Esophagus muscularis mucosa (tissue), 4 donors: ENCODE measurements at regions not wholly inside any gene's neighbourhood (a gene's known extent, or its start where the extent isn't known, plus 50 kb on each side); places are given as distances from the start of the nearest gene placed in this dataset.

Experiments
- DNase-seq: peaks from one replicate; pipeline ENCODE4 v3.0.0-alpha.2; 2017; ENCODE audit errors: extremely low spot score
- H3K27ac ChIP-seq, 4 donors: fragments of 200-600 bp; sonication (generic); replicated peaks in 1 of 4; 1 replicate in 3 of 4; 2 replicates in 1 of 4; pipeline ENCODE4 v1.5.1; 2016 to 2019; ENCODE audit warnings: mild to moderate bottlenecking in 1 of 4
- H3K27me3 ChIP-seq, 4 donors: fragments of 200-600 bp; sonication (generic); one replicate each; pipeline versions ENCODE4 v1.5.1 to v1.6.0; 2016 to 2019
- H3K36me3 ChIP-seq, 4 donors: fragments of 200-600 bp; sonication (generic); one replicate each; pipeline ENCODE4 v1.5.1; 2016 to 2019
- H3K4me1 ChIP-seq, 4 donors: fragments of 200-600 bp; sonication (generic); one replicate each; pipeline ENCODE4 v1.5.1; 2016 to 2019
- H3K4me3 ChIP-seq, 4 donors: fragments of 200-600 bp; sonication (generic); 1 replicate in 2 of 4; 2 replicates in 2 of 4; pipeline ENCODE4 v1.5.1; 2016 to 2019; ENCODE audit warnings: mild to moderate bottlenecking in 4 of 4, moderate library complexity in 1 of 4
- H3K9me3 ChIP-seq, 4 donors: fragments of 200-600 bp; sonication (generic); 1 replicate in 3 of 4; 2 replicates in 1 of 4; pipeline ENCODE4 v1.5.1; 2016 to 2019
- EP300 ChIP-seq: sonication (generic); formaldehyde crosslinking; IDR thresholded peaks from one replicate; pipeline ENCODE4 v1.6.1; 2017; ENCODE audit warnings: antibody characterized with exemption
- POLR2A ChIP-seq: fragments of 450-650 bp; IDR thresholded peaks from one replicate; pipeline ENCODE4 v1.6.1; 2017; ENCODE audit warnings: antibody characterized with exemption, moderate library complexity, mild to moderate bottlenecking, low read depth
- POLR2AphosphoS5 ChIP-seq, 2 donors: sonication (generic); formaldehyde crosslinking; IDR thresholded peaks; one replicate each; pipeline ENCODE4 v1.6.1; 2017; ENCODE audit warnings: antibody characterized with exemption in 2 of 2
- WGBS: methylation state at CpG from one replicate; pipeline ENCODE4 v1.1.5; 2018; 5-methylcytosine and 5-hydroxymethylcytosine counted together
- intact Hi-C: fragments of 100-400 bp; cut with DNase I; formaldehyde crosslinking; loops from one replicate; pipeline ENCODE4 v1.15.1; 2023
- TF ChIP-seq, protein P1 (sequence below), 3 experiments: fragments of 200-600 bp in 2 of 3; fragments of 450-650 bp in 1 of 3; sonication (generic) in 2 of 3; IDR thresholded peaks; one replicate each; pipeline ENCODE4 v1.5.1; 2017 to 2019; ENCODE audit warnings: antibody characterized with exemption in 3 of 3, mild to moderate bottlenecking in 2 of 3, moderate library complexity in 1 of 3

DNA sequence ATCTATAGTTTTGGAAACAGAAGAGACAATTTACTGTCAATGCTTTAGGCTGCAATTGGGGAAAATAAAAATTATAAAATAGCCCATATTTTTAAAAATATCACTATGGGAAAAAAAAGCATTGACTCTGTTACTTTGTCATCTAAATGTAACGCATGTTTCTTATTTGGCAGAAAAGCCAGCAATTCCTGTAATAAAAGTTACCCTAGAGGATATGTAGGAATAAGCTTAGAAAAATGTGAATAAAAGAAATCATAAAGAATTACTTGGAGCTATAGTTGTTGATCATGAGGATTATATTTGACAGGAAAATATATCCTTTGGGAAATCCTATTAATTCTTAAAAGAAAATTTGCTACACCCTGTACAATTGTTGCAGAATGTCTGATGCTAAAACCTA lies 515.4 kb upstream of the IL12A start:
- Histone ChIP-seq H3K27ac (no peak overlapping the region), H3K36me3 (no peaks in the 10 kb centered on the region), H3K4me1 (no peaks in the 10 kb centered on the region), H3K9me3 (peaks cover 0 to 3% (median 0%) of the 10 kb centered on the region in 4 donors), H3K27me3 (no peaks in the 10 kb centered on the region), H3K4me3 (no peak overlapping the region)
- TF ChIP-seq POLR2AphosphoS5 (IDR thresholded peaks at IDR 0.05) (no peak), EP300 (no peak), POLR2A (no peak)
- TF ChIP-seq, protein P1, sequence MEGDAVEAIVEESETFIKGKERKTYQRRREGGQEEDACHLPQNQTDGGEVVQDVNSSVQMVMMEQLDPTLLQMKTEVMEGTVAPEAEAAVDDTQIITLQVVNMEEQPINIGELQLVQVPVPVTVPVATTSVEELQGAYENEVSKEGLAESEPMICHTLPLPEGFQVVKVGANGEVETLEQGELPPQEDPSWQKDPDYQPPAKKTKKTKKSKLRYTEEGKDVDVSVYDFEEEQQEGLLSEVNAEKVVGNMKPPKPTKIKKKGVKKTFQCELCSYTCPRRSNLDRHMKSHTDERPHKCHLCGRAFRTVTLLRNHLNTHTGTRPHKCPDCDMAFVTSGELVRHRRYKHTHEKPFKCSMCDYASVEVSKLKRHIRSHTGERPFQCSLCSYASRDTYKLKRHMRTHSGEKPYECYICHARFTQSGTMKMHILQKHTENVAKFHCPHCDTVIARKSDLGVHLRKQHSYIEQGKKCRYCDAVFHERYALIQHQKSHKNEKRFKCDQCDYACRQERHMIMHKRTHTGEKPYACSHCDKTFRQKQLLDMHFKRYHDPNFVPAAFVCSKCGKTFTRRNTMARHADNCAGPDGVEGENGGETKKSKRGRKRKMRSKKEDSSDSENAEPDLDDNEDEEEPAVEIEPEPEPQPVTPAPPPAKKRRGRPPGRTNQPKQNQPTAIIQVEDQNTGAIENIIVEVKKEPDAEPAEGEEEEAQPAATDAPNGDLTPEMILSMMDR (IDR thresholded peaks at IDR 0.05), result no peak
- WGBS, result 84% methylated on average over 1 of the region's 1 CpG
- DNase-seq, result no peak
- intact Hi-C loops, result no loop called here

DNA sequence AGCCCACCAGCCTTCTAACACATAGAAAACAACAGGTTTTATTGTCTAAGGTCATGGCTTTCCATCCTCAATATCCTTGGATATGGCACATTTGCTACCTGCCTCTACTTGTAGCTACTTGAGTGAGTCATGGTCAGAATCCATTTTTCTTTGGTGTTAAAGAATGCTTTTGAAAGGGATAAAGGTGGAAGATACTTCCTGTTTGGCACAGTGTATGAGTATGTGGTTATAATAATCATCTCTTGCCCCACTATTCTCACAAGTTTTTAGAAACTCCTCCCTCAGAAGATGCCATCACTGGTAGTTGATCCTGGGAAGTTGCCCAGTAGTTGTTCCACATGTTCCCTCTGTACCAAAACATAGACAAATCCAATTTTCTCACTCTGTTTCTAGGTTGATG lies 508.6 kb upstream of the IL12A start:
- DNase-seq, result no peak
- H3K27ac ChIP-seq, result no peak overlapping the region
- no peaks in the 10 kb centered on the region for H3K36me3 ChIP-seq
- no peaks in the 10 kb centered on the region for H3K27me3 ChIP-seq
- no peaks in the 10 kb centered on the region for H3K4me1 ChIP-seq
- intact Hi-C loops, result no loop called here
- no peak overlapping the region for H3K4me3 ChIP-seq
- TF ChIP-seq, protein P1 (IDR thresholded peaks at IDR 0.05), result no peak
- TF ChIP-seq POLR2A (no peak), EP300 (no peak), POLR2AphosphoS5 (IDR thresholded peaks at IDR 0.05) (no peak)
- peaks cover 0 to 6% (median 0%) of the 10 kb centered on the region in 4 donors for H3K9me3 ChIP-seq

DNA sequence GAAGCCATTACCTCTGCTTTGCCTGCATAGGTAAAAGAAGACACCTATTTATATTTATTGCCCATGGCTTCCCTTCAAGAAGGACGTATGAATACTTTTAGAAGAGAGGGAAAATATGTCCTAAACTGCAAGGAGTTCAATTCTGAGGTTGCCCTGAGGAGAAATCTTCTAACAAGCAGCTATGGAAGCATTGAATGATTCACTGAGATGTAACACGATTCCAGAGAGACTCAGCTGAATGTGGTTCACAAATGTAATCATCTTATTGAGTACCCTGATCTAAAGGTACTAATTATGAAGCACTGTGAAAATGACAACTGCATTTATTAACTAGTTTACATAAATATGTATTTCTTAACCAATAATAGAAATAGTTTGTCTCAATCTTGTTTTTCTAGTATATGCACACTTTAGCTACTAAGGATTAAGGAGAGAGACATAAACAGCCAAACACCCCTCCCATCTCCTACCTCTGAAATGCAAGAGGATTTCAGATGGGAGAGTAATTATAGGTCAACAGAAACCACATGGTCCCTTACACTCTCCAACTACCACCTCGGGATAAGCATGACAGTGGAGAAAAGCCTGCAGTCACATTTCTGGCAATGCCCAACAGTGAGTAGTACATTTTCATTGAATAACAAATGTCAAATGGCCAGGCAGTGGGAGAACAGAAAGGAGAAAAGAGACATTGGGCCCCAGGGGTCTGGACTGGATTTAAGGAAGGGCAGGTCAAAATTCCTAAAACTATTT lies 506.2 kb upstream of the IL12A start:
- Histone ChIP-seq H3K36me3 (no peaks in the 10 kb centered on the region), H3K27ac (no peak overlapping the region), H3K27me3 (no peaks in the 10 kb centered on the region), H3K9me3 (peaks cover 0 to 14% (median 5%) of the 10 kb centered on the region in 4 donors), H3K4me3 (no peak overlapping the region), H3K4me1 (no peaks in the 10 kb centered on the region)
- intact Hi-C loops, result no loop called here
- no peak for TF ChIP-seq POLR2AphosphoS5 (IDR thresholded peaks at IDR 0.05)
- no peak for TF ChIP-seq POLR2A
- TF ChIP-seq EP300, result no peak
- TF ChIP-seq, protein P1 (IDR thresholded peaks at IDR 0.05), result no peak
- 42% methylated on average over 3 of the region's 3 CpGs for WGBS
- no peak for DNase-seq

DNA sequence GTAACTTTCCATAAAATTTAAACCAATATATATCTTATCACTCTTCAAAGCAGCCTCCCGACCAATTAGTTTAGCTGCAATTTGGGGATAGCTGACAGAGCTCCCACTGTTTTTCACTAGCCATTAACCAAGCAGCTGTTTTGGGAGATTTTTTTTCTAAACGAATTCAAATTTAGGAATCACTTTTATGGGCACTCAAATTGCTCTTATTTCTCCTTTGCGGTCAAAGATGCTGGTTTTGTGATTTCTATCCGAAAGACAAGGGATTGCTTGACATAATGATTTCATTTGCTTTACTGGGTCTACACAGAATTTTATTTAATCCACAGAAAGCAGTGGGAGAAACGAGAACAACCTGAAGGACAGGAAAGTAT lies 505.7 kb upstream of the IL12A start:
- Histone ChIP-seq H3K9me3 (peaks cover 0 to 14% (median 5%) of the 10 kb centered on the region in 4 donors), H3K27ac (no peak overlapping the region), H3K36me3 (no peaks in the 10 kb centered on the region), H3K4me1 (no peaks in the 10 kb centered on the region), H3K27me3 (no peaks in the 10 kb centered on the region), H3K4me3 (no peak overlapping the region)
- no peak for DNase-seq
- 61% methylated on average over 5 of the region's 5 CpGs for WGBS
- TF ChIP-seq, protein P1 (IDR thresholded peaks at IDR 0.05), result no peak
- TF ChIP-seq POLR2AphosphoS5 (IDR thresholded peaks at IDR 0.05) (no peak), POLR2A (no peak), EP300 (no peak)
- intact Hi-C loops, result no loop called here

DNA sequence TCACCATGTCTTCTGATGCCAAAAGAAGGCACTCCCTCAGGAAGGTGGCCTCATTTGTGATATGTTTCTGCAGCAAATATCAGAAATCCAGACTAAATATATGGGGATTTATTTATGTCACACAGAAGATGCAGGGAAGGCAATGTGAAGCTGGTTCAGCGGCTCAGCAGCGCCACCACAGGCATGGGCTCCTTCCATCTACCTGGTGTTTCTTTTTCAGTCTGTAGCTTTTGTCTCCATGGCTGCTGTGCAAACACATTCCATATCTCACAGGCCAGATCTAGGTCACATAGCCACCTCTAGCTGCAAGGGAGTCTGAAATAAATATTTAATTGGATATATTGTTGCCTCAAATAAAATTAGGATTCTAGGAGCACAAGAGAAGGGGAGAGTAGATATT lies 502.1 kb upstream of the IL12A start:
- WGBS, result 77% methylated on average over 2 of the region's 2 CpGs
- intact Hi-C loops, result no loop called here
- Histone ChIP-seq H3K4me1 (no peaks in the 10 kb centered on the region), H3K36me3 (no peaks in the 10 kb centered on the region), H3K9me3 (peaks cover 0 to 14% (median 5%) of the 10 kb centered on the region in 4 donors), H3K4me3 (no peak overlapping the region), H3K27ac (no peak overlapping the region), H3K27me3 (no peaks in the 10 kb centered on the region)
- DNase-seq, result no peak
- TF ChIP-seq, protein P1 (IDR thresholded peaks at IDR 0.05), result no peak
